Chondrocyte (in vitro differentiated cells): ENCODE measurements at regions not wholly inside any gene's neighbourhood (a gene's known extent, or its start where the extent isn't known, plus 50 kb on each side); places are given as distances from the start of the nearest gene placed in this dataset.

Experiments
- DNase-seq: peaks from one replicate; pipeline ENCODE4 v3.0.0; 2021; ENCODE audit warnings: mixed read lengths, low spot score
- H3K27ac Mint-ChIP-seq: one replicate; pipeline ENCODE4 v1.8.0; 2021; ENCODE audit warnings: mild to moderate bottlenecking, moderate library complexity, mixed read lengths; ENCODE audit not compliant: unreplicated experiment
- H3K27me3 Mint-ChIP-seq: 2 replicates; pipeline ENCODE4 v1.8.0; 2021; ENCODE audit warnings: low read depth, mixed read lengths
- H3K36me3 Mint-ChIP-seq: 2 replicates; pipeline ENCODE4 v1.8.0; 2021; ENCODE audit warnings: low read depth, mixed read lengths
- H3K4me1 Mint-ChIP-seq: 2 replicates; pipeline ENCODE4 v1.8.0; 2021; ENCODE audit warnings: low read depth, mild to moderate bottlenecking, mixed read lengths
- H3K4me3 Mint-ChIP-seq: one replicate; pipeline ENCODE4 v1.8.0; 2021; ENCODE audit warnings: mild to moderate bottlenecking, moderate library complexity, mixed read lengths; ENCODE audit not compliant: unreplicated experiment
- H3K9me3 Mint-ChIP-seq: 2 replicates; pipeline ENCODE4 v1.8.0; 2021; ENCODE audit warnings: low read depth, mixed read lengths
- TF ChIP-seq, protein P1 (sequence below): fragments of 200-600 bp; sonication (generic); IDR thresholded peaks from 2 replicates; pipeline ENCODE4 v1.5.0; 2021; ENCODE audit warnings: antibody characterized with exemption, mild to moderate bottlenecking, moderate library complexity

DNA sequence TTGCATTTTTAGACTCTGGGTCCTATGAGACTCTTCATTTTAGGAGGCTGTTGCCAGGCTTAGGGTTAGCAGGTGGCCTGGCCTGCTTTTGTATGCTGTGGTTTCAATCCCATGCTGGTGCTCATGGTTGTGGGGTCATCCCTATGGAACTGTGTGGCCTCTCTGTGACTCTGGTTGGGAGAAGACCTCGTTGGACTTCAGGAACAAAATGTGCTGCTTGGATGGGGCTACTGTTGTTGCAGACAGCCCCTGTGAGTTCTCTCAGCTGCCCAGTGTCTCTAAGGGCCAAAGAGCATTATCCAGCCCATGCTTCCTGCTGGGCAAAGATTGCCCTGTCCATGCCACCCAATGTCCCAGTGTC lies 169.5 kb upstream of the S1PR3 start:
- Mint-ChIP-seq H3K36me3 (no peaks in the 10 kb centered on the region), H3K27ac (no peak overlapping the region), H3K4me3 (no peak overlapping the region), H3K27me3 (peaks cover 17% of the 10 kb centered on the region), H3K9me3 (peaks cover 3% of the 10 kb centered on the region), H3K4me1 (peaks cover 27% of the 10 kb centered on the region)
- no peak for DNase-seq
- TF ChIP-seq, protein P1, sequence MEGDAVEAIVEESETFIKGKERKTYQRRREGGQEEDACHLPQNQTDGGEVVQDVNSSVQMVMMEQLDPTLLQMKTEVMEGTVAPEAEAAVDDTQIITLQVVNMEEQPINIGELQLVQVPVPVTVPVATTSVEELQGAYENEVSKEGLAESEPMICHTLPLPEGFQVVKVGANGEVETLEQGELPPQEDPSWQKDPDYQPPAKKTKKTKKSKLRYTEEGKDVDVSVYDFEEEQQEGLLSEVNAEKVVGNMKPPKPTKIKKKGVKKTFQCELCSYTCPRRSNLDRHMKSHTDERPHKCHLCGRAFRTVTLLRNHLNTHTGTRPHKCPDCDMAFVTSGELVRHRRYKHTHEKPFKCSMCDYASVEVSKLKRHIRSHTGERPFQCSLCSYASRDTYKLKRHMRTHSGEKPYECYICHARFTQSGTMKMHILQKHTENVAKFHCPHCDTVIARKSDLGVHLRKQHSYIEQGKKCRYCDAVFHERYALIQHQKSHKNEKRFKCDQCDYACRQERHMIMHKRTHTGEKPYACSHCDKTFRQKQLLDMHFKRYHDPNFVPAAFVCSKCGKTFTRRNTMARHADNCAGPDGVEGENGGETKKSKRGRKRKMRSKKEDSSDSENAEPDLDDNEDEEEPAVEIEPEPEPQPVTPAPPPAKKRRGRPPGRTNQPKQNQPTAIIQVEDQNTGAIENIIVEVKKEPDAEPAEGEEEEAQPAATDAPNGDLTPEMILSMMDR, result no peak

DNA sequence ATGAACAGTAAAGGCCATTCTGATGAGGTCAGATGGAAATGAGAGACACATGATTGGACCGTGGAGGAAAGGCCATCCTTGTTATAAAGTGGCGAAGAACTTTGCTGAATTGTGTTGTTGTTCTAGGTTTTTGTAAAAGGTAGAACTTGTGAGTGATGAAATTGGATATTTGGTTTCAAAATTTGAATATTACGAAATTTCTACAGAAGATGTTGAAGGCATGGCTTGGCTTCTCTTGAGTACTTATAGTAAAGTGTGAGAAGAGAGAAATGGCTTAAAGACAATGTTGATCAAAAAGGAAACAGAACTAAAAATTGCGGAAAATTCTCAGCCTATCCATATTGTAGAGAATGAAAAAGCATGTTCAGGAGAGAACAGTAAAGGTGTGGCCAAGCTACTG lies 166.6 kb upstream of the S1PR3 start:
- Mint-ChIP-seq H3K27me3 (peaks cover 30% of the 10 kb centered on the region), H3K4me3 (no peak overlapping the region), H3K27ac (no peak overlapping the region), H3K9me3 (peaks cover 3% of the 10 kb centered on the region), H3K36me3 (no peaks in the 10 kb centered on the region), H3K4me1 (peaks cover 18% of the 10 kb centered on the region)
- DNase-seq, result no peak
- TF ChIP-seq, protein P1, result no peak

DNA sequence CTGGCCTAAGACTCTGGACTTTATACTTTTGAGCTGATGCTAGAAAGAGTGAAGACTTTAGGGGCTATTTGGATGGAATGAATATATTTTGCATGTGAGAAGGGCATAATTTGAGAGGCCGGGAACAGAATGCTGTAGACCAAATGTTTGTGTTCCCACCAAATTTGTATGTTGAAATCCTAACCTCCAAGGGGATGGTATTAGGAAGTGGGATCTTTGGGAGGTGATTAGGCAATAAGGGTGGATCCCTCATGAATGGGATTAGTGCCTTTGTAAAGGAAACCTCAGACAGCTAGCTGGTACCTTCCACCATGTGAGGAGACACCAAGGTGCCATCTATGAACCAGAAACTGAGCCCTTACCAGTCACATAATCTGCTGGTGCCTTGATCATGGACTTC lies 165.1 kb upstream of the S1PR3 start:
- peaks cover 30% of the 10 kb centered on the region for H3K27me3 Mint-ChIP-seq
- no peak overlapping the region for H3K27ac Mint-ChIP-seq
- no peaks in the 10 kb centered on the region for H3K36me3 Mint-ChIP-seq
- H3K9me3 Mint-ChIP-seq, result peaks cover 3% of the 10 kb centered on the region
- DNase-seq, result no peak
- no peak overlapping the region for H3K4me3 Mint-ChIP-seq
- TF ChIP-seq, protein P1, result no peak
- peaks cover 18% of the 10 kb centered on the region for H3K4me1 Mint-ChIP-seq

DNA sequence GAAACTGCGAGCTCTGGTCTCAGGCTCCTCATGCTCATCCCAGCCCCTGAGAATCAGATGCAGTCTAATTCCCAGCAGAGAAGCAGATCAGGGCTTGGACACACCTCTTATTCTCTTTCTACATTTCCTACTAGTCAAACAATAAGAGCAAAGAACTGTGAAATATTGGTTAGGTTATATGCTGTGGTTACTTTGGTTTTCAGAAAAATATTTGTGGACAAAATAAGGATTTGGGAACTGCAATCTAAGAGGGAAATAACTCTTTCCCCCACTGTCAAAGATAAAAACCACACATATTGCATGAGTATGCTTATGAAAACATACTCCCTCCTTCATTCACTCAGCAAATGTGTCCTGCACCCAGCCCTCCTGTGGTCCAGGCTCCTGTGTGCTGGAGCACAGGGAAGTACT lies 164.5 kb upstream of the S1PR3 start:
- no peaks in the 10 kb centered on the region for H3K36me3 Mint-ChIP-seq
- peaks cover 19% of the 10 kb centered on the region for H3K4me1 Mint-ChIP-seq
- no peak overlapping the region for H3K4me3 Mint-ChIP-seq
- no peak overlapping the region for H3K27ac Mint-ChIP-seq
- TF ChIP-seq, protein P1, result no peak
- H3K9me3 Mint-ChIP-seq, result peaks cover 3% of the 10 kb centered on the region
- DNase-seq, result no peak
- H3K27me3 Mint-ChIP-seq, result peaks cover 30% of the 10 kb centered on the region

DNA sequence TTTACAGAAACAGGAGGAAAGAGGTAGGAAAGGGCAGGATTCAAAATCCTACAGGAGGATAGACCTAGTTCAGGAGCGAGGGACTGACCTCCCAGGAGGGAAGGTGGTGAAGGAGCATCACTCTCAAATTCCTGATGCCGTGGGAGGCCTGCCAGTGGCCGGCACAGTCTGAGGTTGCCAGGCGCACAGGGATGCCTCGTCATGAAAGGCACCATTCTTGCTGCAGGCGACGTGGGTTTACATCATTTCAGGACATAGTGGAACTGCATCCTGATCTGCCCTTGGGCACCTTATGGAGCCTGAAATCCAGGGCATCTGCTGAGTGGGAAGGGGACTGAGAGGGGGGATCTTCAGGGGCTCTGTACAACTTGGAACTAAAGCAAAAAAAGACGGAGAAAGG lies 163.2 kb upstream of the S1PR3 start:
- TF ChIP-seq, protein P1, result no peak
- H3K9me3 Mint-ChIP-seq, result peaks cover 3% of the 10 kb centered on the region
- H3K27ac Mint-ChIP-seq, result peak overlapping the region; percentile 77
- peaks cover 29% of the 10 kb centered on the region for H3K4me1 Mint-ChIP-seq
- no peak overlapping the region for H3K4me3 Mint-ChIP-seq
- H3K27me3 Mint-ChIP-seq, result peaks cover 25% of the 10 kb centered on the region
- no peaks in the 10 kb centered on the region for H3K36me3 Mint-ChIP-seq
- no peak for DNase-seq
